ENCODE measurements at regions not wholly inside any gene's neighbourhood (a gene's known extent, or its start where the extent isn't known, plus 50 kb on each side); places are given as distances from the start of the nearest gene placed in this dataset.

DNA sequence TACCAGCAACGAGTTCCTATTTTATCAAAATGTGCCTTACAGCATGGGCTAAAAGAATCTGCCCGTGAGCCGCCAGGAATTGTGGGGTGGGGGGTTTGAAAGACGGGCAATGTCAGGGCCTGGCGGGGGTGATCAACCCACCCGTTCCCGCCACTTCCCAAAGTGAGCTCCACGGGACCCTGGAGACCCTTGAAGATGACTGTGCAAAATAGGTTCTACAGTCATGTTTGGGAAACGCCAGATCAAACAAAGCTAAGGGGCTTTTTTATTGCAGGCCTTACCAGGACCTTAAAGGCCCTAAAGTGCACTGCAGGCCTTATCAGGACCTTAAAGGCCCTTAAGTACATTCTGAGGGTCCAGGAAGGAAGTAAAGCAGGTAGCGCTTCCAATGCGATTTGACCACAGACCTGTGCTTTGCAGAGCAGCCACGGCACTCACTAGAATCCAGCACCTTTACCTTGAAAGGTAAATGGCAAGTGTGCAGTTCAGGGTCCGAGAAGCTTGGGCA is 404.1 kb downstream of the SHANK2 start:
- no peak for DNase-seq (ENCODE audit: low spot score)

DNA sequence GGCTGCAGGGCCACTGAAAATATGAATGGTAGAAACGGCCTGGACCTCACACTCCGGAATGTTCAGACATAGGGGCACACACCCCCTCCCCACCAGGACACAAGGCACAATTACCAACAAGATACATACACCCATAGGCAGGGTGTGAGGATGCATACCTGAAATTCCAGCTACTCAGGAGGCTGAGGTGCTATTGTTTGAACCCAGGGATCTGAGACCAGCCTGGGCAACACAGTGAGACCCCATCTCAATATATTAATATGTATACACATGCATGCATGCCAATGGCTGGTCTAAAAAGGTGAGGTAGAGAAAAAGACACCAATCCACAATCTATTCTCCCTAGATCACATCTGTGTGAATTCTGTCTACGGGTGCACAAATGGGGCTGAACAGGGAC is 403.3 kb downstream of the SHANK2 start:
- no peak for DNase-seq (ENCODE audit: low spot score)

- no peak for DNase-seq (ENCODE audit: low spot score)
These were observed 401.1 kb downstream of the SHANK2 start for GRCh38 chr11:70851308-70851707.

DNA sequence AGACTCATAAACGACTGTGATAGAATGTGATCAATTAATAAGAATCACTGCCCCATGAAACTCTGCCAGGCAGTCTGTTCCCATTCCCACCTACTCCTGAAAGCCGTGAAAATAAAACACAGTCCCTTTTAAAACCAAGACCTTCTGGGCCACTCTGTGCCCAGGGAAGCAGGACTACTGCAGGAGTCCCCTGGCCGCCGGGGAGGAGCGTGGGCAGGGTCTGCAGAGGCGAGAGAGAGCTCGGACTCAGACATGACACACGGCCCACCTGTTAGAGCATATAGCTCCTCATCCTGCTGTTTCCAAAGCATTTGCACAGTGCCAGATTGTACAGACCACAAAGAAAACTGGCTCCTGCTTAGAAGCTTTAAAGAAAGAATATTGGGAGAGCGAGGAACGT is 400.5 kb downstream of the SHANK2 start:
- no peak for DNase-seq (ENCODE audit: low spot score)

GRCh38 chr11:70853068-70853769 is 399.2 kb downstream of the SHANK2 start:
- no peak for DNase-seq (ENCODE audit: low spot score)

GRCh38 chr11:70853770-70854108 is 398.6 kb downstream of the SHANK2 start:
- DNase-seq (ENCODE audit: low spot score), result no peak

- DNase-seq (ENCODE audit: low spot score), result no peak
These were observed 398.2 kb downstream of the SHANK2 start for GRCh38 chr11:70854201-70854600.

DNA sequence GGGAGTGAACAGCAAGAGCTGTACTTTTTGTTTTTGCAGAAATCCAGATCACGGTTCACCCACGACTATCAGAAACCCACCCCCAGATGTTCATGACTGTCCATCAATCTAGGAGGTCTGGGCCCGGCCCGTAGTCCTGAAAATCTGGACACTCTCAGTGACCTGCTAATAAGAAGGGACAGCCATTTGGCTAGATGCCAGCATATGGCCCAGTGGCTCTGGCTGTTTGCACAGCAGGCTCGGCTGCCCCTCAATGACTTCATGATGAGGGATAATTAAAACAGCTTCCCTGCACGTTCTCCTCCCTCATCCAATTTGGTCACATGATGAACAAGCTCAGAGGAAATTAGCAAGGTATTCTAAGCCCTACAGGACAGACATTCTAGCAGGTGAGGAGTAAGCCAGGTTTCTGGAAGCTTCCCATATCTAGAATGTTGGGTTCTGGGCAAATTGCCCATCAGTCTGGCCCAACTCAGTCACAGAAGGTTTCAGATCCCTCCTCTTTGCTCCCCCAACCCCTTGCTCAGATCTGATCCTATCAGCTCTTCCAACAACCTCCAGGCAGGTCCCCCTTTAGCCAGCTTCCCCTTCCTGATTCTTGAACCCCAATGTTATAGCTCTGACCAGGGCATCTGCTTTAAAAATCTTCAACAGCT is 397.3 kb downstream of the SHANK2 start:
- no peak for DNase-seq (ENCODE audit: low spot score)

GRCh38 chr11:70857894-70858293 is 394.5 kb downstream of the SHANK2 start:
- DNase-seq (ENCODE audit: low spot score), result no peak

- no peak for DNase-seq (ENCODE audit: low spot score)
These were observed 393.2 kb downstream of the SHANK2 start for GRCh38 chr11:70859180-70859579.

GRCh38 chr11:70860888-70861287 is 391.5 kb downstream of the SHANK2 start:
- DNase-seq (ENCODE audit: low spot score), result no peak

- DNase-seq (ENCODE audit: low spot score), result no peak
These were observed 390.8 kb downstream of the SHANK2 start for GRCh38 chr11:70861559-70861958.

GRCh38 chr11:70862093-70862492 is 390.3 kb downstream of the SHANK2 start:
- DNase-seq (ENCODE audit: low spot score), result no peak

- DNase-seq (ENCODE audit: low spot score), result no peak
These were observed 389.2 kb downstream of the SHANK2 start for GRCh38 chr11:70863186-70863585.

DNA sequence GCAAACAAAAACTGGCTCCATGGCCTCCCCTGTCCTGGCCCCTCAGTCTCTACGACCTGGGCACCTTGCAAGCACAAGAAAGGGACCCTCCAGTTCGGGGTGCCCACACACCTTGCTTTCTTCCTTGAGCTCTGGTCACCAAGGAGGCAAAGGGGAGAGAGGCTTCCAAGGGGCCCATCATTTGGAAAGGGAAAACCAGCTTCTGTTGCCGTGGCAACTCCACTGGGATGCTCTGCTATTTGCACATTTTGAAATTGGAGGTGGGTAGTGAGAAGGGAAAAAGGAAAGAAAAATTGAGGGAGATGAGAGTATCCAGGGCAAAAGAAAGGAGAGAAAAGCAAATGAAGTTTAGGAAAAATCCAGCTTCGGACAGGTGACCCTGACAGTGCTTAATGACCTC is 388.4 kb downstream of the SHANK2 start:
- no peak for DNase-seq (ENCODE audit: low spot score)

GRCh38 chr11:70865356-70865755 is 387.0 kb downstream of the SHANK2 start:
- DNase-seq (ENCODE audit: low spot score), result no peak

GRCh38 chr11:70866834-70867233 is 385.5 kb downstream of the SHANK2 start:
- DNase-seq (ENCODE audit: low spot score), result no peak

DNA sequence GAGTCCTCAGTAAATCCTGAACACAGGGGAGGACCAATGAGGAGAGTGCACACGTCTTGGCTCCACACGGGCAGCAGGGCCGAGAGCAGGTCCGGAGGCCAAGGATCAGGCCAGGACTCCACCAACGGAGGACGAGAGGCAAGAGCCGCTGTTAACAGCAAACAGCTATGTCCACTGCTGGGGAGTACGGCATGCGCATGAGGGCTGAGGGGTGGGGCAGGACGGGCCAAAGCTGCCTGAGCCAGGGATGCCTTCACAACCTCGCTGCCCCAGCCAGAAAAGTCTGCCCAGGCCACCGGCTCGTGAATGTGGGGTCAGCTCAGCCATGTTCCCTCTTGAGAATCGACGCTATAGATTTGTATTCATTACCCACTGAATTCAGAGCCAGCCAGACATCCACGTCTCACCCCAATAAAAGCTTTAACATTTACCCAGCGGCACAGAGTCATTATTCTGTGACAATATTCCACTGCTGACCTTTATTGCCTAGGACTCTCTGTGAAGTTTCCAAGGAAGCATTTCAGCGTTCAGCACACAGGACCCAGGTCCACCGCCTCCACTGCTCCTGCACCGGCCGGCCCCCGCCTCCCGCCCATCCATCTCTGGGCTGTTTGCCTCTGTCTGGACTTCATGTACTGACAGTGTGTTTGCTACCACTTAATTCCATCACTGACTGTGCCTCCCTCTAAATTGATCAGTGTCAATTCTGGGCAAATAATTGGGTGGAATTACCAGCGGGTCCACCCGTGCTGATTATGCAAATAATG is 384.9 kb downstream of the SHANK2 start:
- no peak for DNase-seq (ENCODE audit: low spot score)

DNA sequence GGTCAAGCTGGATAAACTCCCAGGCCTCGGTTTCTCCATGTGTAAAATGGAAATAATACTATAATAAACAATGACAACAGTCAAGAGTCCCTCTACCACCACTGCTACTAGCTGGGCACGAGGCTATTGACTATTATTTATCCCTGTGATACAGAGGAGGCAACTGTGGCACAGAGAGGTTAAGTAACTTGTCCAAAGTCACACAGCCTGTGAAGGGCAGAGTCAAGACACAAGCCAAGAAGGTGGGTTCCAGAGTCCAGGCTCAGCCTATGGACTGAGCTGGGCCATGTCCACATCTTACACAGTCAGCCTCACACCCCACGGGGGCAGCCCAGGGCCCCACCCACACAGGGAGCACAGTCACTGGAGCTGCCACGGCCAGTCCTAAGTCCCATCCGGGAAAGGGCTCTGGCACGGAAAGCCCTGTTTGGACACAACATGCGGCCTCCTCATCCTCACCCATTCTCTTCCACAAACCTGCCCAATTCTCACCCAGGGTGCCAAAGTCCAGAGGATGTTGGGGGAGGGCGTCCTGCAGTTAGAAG is 384.0 kb downstream of the SHANK2 start:
- DNase-seq (ENCODE audit: low spot score), result no peak

DNA sequence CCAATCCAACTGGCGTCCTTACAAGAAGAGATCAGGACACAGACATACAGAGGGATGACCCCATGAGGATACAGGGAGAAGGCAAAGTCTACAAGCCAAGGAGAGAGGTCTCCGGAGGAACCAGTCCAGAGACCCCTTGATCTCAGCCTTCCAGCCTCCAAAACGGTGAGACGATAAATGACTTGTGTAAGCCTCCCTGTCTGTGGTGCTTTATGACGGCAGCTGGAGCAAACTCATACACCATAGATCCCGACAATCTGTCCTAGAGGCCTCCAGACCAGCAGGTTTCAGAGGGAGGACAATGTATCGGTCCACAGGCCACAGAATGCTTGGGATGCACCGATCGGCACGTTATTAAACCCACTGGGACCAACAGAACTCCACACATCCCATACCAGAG is 383.3 kb downstream of the SHANK2 start:
- DNase-seq (ENCODE audit: low spot score), result no peak

DNA sequence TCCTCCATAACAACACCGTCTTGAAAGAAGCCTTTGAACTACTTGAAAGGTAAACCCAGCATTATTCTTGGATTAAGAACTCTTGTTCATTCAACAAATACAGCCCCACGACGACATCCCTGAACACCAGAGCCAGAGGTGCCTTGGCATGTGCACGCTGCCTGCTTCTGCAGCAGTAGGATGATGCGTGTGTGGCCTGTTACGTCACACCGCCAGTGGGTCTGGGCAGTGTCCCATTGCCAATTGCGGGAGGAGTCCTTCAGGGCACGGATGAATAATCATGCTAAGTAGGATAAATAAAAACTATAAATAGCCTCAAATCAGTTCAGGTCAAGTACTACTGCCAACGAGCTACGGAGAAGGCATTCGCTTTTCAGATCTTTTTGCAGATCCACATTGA is 380.5 kb downstream of the SHANK2 start:
- DNase-seq (ENCODE audit: low spot score), result no peak

DNA sequence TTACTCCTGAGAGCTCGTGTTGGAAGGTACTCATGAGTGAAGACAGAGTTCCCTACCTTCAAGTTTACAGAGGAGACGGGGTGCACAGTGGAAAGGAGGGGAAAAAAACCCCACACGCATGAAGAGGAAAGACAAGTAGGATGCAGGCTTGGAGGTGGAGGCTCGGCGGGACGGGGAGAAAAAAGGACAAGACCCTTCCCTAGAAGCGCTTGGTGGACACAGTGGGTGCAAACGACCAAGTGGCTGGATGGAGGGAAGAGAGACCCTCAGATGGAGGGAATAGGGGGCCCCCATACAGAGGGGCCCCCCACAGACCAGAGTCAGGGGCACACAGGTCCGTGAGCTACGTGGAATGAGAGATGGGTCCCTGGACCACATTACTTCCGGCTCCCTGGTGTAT is 380.1 kb downstream of the SHANK2 start:
- no peak for DNase-seq (ENCODE audit: low spot score)

Measured in LoVo (cell line).